Muscle of back (tissue), 3 donors: ENCODE measurements at regions not wholly inside any gene's neighbourhood (a gene's known extent, or its start where the extent isn't known, plus 50 kb on each side); places are given as distances from the start of the nearest gene placed in this dataset.

Source experiments
- DNase-seq, 3 donors: peaks; one replicate each; pipeline versions ENCODE4 v3.0.0 to v3.0.0-alpha.2; 2013

DNA sequence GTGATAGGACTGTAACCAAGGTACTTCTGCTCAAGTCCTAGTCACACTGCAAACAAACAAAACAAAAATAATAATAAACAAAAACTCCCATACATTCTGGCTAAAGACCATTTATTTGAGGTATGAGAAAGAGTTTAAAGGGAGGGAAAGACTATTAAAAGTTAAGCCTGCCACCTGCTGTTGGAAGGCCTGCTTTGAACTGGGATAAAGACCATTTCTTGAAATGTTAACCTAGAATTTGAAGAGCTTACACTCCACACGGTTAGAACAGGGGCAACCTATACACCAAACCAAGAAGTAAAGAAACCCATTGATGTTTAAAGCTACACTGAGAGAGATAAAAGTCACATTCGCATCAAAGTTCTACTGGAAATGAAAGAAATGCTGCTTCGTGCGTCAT lies 548.7 kb upstream of the DIPK2B start:
- peak in 1 of 3 donors; percentile 14 for DNase-seq

DNA sequence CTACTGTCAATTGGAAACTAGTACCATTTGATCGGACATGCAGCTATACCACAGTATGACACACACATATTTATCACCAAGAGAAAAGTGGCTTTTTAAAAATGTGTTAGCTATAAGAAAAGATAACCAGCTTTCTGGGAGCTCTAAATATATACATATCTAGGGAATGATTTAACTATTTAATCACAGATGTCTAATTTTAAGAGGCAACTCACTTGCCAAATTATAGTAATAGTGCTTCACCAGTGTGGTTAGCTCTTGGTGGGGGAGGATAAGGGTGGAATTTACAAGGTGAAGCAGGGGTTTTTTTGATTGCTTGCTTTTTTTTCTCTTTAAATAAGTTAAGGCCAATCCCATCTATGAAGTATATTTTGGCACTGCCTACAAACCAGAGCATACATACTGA lies 547.7 kb upstream of the DIPK2B start:
- DNase-seq, result no peak

DNA sequence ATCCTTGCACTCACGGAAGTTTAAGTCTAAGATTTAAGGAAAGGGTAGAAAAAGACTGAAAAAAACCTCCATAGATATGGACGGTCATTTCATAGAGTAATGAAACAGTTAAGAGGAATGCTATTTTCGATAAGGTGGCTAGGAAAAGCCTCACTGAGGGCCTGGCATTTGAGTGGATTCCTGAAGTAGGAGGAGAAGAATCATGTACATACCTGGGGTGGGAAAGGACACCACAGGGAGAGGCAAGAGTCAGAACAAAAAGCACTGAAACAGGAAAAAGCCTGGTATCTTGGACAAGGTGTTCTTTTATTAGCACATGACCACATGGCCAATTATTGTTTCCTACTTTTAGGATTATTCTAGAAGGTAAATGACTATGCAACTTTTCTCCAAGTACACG lies 547.2 kb upstream of the DIPK2B start:
- no peak for DNase-seq

DNA sequence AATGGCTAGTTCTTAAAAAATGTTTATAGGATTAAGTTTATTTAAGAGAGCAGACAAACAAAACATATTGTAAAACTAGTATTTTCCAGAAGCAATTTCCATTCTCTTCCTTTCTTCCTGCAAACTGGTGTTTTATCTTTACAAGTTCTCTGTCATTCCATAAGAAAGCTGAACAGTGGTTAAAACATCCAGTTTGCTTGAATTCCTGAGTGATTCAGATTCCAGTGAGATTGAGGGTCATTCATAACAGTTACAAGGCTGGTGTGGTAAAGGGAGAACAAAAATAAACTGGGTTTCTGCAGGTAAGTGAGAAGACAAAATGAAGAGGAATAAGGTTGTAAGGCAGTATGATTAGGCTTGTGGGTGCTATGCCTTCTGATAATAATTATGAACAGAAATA lies 544.8 kb upstream of the DIPK2B start:
- no peak for DNase-seq

DNA sequence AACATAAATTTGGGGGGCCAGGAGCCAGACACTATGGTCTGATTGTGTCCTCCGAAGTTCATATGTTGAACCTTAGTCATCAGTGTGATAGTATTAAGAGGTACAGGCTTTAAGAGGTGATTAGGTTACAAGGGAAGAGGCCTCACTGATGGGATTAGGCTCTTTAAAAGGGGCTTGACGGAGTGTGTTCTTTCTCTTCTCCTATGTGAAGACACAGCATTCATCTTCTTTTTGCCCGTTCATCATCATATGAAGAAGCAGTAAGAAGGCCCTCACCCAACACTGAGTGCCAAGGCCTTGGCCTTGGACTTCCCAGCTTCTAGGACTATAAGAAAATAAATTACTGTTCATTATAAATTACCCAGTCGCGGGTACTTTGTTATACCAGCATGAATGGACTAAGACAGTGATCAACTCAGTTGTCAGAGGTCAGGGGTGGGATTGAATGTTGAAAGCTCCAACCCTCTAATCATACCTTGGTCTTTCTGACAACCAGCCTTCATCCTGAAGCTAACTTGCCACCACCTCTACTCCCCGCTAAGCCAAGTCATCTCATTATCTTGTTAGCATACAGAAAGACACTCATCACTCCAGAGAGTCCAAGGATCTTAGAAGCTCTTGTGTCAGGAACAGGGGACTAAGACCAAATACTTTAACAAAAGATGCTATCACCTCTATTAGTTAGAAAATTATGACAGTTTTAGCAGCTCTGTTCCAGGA lies 543.4 kb upstream of the DIPK2B start:
- DNase-seq, result no peak

DNA sequence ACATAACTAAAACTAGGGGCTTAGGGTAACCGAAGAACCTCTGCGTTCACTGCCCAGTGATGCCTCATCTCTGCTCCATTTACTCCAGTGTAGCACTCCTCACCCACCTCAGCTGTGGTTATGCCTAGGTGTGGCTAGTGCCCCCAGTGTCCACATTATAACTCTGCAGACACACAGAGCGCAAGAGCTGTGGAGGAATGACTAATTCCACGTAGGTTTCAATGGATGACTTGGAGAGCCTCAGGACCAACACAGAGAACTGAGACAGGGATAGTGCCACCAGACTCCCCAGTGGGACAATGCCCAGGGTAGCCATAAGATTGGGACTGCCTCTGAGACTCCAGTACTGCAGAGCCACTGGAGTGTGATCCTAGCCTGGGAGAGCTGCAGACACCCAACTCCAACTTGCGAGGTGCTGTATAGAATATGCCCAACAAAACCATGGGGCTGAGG lies 542.4 kb upstream of the DIPK2B start:
- DNase-seq, result peak in 1 of 3 donors; percentile 22

DNA sequence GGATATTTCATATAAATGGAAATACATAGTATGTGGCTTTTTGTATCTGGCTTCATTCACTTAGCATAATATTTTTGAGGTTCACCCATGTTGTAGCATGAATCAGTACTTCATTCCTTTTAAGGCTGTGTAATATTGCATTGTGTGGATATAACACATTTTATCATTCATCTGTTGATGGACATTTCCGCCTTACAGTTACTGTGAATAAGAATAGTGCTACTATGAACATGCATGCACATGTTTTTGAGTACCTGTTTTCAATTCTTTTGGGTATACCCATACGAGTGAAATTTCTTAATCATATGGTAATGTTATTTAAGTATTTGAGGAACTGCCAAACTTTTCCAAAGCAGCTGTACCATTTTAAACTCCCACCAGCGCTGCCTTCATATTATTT lies 539.6 kb upstream of the DIPK2B start:
- DNase-seq, result no peak

DNA sequence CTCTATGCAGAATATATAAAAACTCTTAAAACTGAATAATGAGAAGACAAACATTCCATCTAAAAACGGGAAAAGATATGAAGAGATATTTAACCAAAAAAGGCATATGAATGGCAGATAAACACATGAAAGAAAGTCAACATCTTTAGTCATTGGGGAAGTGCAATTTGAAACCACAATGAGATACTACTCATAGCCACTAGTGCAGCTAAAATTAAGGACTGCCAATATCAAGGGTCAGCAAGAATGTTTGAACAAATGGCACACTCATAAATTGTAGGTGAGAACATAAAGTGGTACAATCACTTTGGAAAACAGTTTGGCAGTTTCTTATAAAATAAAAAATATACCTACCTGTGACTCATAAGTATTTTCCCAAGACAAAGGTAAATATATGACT lies 534.9 kb upstream of the DIPK2B start:
- DNase-seq, result no peak

DNA sequence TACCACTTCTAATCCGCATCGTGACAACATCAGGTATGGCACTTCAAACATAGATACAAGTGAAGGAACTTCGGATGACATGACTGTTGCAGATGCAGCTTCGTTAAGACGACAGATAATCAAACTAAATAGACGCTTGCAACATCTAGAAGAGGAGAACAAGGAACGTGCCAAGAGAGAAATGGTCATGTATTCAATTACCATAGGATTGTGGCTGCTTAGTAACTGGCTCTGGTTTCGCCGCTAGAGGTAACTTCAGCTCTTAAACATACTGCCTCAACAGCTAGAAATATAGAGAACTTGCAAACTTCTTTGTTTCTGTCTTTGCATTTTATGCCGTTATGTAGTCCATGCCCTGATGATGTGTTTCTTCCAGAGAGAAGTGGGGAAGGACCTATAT lies 530.8 kb upstream of the DIPK2B start:
- DNase-seq, result no peak

DNA sequence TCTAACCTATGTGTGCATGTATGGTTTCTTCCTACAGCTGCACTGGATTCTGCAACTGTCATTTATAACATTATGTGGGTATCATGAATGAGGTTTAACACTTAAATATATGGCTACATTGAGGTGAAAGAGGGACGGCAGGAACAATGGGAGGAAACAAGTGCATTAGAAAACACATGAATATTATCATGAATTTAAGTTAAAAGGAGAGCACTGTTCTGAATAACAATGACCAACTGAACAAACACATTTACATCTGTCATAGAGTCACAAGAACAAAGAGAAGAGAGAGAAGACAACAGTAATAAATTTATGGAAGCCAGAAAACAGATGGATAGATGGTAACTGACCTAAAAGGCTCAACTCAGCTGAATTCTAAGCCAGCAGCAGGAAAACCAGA lies 527.1 kb upstream of the DIPK2B start:
- DNase-seq, result no peak

DNA sequence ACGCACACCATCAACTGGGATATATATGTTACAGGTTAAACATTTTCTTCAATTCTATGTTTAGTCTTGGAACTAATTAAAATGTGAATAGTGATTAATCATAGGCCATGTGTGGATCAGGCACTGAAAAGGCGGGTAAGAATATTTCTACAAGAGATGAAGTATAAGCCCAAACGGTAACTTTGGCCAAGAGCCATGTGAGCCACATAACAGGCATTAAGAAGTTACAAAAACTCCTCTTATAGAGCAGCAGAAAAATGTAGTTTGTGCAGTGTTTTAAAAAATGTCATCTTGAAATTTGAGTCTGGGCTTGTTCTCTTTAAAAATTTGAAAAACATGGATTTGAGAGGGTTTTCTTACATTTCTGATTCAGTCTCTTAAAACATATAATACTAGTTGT lies 521.8 kb upstream of the DIPK2B start:
- DNase-seq, result no peak

DNA sequence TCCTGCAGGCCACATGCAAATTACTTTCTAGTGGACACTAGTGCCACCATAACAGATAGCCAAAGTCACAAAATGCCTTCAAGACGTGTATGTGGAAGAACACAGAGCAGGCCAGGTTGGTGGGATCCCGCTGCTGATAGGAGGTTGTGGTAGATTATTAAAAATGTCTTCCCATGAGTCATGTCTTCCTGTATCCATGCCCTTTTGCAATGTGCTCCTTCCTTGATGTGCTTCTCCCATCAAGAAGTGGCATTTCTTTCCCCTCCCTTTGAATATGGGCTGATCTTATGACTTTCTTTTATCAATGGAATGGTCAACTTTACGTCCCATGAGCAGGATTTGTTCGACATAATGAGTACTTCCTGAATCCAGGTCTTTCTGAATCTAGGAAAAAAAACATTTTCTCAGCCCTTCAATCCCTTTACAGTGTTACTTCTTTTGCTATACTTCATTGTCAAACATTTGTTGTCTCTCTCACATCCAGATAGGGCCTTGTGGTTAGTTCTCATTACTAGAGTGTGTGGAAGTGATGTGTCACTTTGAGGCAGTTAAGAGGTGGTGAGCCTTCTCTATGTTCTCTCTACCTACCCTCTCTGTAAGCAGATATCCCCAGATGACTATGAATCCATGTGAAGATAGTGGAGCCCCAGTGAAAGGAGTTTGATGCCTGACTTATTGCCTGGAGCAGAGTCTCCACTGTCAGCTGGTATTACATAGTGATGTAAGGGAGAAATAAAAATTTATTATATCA lies 519.2 kb upstream of the DIPK2B start:
- no peak for DNase-seq

DNA sequence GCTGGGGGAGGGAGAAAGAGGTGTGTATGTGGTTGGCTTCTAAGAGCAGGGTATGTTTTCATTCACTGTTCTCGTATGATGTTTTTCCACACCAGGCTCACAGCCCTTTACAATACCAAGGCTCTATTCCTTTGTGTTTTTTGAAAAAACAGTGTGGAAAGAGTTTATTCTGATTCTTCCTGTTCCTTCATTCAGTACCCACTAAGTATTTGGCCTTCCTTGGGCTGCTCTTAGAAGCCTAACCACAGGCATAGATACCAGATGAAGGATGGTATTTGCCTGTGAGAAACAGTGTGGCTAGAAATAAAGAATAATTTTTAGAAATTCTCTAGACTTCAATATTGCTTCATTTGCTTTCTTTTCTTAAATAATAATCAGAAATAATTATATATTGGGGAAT lies 518.0 kb upstream of the DIPK2B start:
- DNase-seq, result no peak

DNA sequence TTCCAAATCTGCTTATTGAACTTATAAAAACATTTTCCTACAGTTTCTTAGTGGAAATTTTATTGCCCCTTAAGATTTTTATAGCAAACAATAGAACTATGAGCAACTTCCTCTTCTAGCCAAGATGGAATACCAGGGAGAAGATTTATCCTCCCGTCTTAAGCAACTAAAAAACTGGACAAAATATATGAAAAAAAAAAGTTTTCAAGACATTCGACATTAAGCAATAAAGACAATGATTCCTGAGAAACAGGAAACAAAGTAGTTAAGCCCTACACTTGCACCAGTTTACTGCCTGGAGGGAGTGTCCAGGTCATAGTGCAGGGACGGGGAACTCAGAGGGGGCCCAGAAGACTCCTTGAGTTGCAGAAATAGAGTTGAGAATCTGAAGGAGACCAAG lies 516.1 kb upstream of the DIPK2B start:
- no peak for DNase-seq

DNA sequence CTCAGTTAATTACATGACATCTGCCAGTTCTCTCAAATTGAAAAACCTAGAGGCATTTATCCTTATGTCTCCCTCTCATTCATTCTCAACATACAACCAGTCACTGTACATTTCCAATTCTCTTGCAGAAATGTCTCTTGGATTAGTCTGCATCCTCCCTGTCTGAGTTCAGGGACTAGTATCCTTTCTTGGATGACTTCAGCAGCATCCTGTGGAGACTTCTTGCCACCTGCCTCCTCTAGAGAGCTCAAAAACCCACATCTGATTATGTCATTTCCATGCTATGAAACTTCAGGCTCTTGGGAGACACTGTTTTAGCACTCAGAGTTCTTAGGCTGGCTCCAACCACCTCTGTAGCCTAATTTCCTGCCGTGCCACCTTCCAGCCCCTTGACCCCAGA lies 515.1 kb upstream of the DIPK2B start:
- DNase-seq, result peak in 2 of 3 donors; percentile 0 to 34

DNA sequence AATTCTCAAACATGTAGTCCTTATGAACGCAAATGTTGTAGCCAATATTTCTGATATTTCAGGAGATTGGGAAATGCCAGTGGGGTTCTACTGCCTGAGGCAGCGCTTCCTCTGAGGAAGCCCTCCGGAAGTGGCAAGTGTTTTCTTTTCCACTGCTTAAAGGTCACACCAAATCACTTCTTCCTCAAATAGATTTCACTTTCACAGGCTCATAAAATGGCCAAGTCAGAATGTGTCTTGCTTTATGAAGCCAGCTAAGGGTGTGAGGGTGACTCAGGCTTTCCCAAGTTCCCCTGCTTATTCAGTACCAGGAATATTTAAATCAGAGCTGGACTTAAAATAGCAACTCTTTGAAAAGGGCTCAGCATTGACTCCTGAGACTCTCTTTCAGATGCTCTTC lies 514.2 kb upstream of the DIPK2B start:
- peak in 1 of 3 donors; percentile 3 for DNase-seq

DNA sequence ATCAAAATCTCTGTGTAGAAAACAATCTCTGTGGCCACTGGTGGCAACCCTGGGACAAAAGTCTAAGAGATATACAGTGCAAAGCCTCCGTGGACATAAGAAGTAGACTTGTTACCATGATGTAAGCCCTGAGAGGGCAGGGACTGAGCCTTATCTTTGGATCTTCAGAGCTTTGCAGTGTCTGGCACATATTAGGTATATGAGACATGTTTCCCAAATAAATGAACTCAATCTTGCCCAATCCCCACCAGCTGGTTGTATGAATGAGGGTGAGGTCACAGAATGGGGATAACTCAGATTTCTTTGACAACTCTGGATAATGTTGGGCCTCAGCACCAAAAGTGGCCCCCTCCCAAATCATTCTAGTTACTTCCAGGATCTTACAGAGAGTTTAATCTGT lies 511.4 kb upstream of the DIPK2B start:
- no peak for DNase-seq

DNA sequence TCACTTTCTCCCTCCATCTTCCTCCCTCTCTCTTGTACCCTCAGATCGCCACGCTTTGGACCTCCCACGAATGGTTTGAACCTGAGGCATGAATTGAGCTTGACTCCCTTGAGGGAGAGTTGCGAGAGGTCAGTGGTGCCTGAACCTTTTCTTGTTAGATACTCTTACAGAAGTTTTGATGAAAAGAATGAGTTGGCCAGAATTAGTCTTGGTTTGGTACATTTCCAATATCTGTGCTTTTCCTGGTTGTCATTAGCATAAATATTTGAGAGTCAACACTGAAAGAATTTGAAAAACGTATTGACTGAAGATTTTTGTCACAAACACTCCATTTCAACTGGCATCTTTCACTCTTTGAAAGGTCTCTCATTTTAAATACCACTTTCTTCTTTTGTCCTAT lies 510.6 kb upstream of the DIPK2B start:
- DNase-seq, result peak in 1 of 3 donors; percentile 59

DNA sequence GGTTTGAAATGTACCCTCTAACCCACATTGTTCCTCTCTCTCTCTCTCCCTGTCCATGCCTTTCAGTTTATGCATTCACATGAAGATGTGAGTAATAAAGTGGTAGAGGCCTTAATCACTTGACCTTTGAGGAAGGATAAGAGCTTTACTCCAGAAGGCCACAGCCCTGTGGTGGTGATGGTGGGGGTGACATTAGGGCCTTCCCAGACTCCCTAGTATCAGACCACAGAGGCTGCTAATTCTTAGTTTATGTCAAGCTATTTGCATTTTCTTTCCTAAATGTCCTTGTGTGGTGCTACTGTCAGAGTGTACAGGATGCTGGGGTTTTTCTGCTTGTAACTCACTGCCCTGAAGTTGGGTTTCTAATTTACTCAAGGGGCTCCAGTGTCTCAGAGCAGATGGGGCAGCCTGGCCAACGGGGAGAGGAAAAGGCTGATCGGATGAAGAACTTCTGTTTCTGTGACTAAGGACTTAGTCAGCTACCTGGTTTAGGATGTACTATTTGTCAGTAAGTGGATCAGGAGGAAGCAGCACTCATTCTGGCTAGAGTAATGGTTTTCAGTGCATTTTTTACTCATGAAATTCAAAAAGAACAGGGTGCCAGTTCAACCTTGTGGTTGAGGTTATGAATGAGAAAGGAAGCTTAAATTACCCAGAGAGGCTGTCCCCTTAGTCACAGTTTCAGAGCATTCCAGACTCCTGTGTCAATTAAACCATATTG lies 509.6 kb upstream of the DIPK2B start:
- DNase-seq, result peak in 1 of 3 donors; percentile 90

DNA sequence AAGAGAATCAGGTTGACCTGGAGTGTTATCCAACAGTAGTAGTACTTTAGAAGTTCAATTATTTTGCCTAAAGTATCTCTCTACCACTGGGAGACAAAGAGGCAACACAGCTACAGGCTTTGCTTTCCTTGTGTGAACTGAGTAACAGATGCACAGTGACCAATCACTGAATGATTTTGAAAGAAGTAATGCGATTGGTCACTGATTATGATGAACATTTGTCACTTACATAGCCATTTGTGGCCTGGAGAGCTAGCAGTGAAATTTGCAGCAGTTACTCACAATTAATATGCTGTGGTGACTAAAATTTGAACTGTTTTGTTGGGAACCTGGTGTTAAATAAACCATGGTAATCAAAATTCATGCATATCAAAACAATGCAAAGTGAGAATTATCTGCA lies 508.7 kb upstream of the DIPK2B start:
- DNase-seq, result no peak

DNA sequence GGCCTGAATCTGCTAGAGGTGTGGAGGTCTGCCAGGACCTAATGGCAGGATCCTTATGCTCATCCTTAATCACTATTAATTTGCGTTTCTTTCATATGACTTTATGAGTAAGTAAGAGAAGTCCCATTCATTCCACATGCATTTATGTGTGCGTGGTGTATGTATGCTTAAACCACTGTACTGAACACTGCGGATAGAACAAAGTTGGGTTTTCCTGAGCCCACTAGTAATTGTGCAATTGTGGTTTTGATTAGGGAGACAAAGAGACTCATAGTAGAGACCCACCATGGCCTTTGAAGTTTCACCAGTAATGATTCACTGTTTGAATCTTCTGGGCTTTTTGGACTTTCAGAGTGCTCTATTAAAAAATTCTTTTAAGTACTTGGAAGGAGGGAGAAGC lies 498.5 kb upstream of the DIPK2B start:
- no peak for DNase-seq

DNA sequence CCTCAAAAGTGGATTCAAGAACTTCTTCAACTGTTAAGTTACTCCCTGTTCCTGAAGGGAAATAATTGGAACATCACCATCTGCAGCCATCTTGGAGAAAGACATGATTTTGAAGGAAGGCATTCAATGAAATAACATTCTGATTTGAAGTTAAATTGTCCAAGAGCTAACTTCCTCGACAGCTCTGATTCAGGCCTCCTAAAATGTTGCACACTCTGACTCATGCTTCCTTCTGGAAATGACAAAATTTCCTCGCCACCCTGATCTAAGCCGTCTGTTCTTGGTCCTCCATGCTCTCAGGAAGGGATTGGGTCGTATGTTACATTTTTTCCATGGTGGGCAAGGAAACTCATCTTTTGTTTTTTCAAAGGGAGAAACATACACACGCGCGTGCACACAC lies 496.9 kb upstream of the DIPK2B start:
- DNase-seq, result peak in 2 of 3 donors; percentile 3 to 77

DNA sequence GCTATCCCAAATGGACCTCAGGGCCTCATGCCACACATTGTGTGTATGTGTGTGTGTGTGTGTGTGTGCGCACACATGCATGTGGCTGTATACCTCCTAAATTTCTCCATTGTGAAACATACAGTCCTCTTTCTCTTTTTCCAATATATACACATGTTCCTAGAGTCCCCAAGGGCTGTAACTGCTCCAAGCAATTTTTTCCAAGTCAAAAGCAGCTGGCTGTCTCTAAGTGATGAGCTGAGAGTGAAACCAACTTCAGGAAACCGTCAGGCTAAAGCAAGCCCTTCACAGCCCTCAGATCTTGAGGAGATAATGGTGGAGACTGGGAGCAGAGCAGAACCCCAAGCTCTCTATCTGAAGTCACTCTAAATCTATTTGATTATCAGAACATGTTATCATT lies 496.1 kb upstream of the DIPK2B start:
- DNase-seq, result peak in 1 of 3 donors; percentile 55
